Mesodermal cell (in vitro differentiated cells): ENCODE measurements at regions not wholly inside any gene's neighbourhood (a gene's known extent, or its start where the extent isn't known, plus 50 kb on each side); places are given as distances from the start of the nearest gene placed in this dataset.
"Not testable (repeated sequence)": the region's sequence is repeated elsewhere in the genome, so short reads cannot be mapped to it uniquely, and the experiment has no call there.

Experiments
- H3K27ac ChIP-seq: 2 replicates; pipeline ENCODE4 v1.7.0; 2013; ENCODE audit warnings: mild to moderate bottlenecking, low read depth, low read length, moderate library complexity; ENCODE audit not compliant: severe bottlenecking
- H3K36me3 ChIP-seq: 2 replicates; pipeline ENCODE4 v1.7.1; 2013; ENCODE audit warnings: mild to moderate bottlenecking, low read length, moderate library complexity; ENCODE audit not compliant: control insufficient read depth, insufficient read depth
- H3K4me1 ChIP-seq: one replicate; pipeline ENCODE4 v1.7.1; 2013; ENCODE audit warnings: mild to moderate bottlenecking, low read length; ENCODE audit not compliant: insufficient read depth, control insufficient read depth, poor library complexity, severe bottlenecking
- H3K4me3 ChIP-seq: 2 replicates; pipeline ENCODE4 v1.7.0; 2013; ENCODE audit warnings: low read length, control low read depth, mild to moderate bottlenecking; ENCODE audit not compliant: insufficient read depth, poor library complexity, severe bottlenecking; ENCODE audit errors: extremely low read depth
- H3K9me3 ChIP-seq: 2 replicates; pipeline ENCODE4 v1.7.1; 2013; ENCODE audit warnings: mild to moderate bottlenecking, low read length, moderate library complexity; ENCODE audit not compliant: control insufficient read depth
- WGBS, 2 experiments: methylation state at CpG; one replicate each; pipeline ENCODE4 v1.1.5; 2013; ENCODE audit warnings: missing lambda C conversion rate in 2 of 2; ENCODE audit not compliant: insufficient coverage in 2 of 2; 5-methylcytosine and 5-hydroxymethylcytosine counted together

DNA sequence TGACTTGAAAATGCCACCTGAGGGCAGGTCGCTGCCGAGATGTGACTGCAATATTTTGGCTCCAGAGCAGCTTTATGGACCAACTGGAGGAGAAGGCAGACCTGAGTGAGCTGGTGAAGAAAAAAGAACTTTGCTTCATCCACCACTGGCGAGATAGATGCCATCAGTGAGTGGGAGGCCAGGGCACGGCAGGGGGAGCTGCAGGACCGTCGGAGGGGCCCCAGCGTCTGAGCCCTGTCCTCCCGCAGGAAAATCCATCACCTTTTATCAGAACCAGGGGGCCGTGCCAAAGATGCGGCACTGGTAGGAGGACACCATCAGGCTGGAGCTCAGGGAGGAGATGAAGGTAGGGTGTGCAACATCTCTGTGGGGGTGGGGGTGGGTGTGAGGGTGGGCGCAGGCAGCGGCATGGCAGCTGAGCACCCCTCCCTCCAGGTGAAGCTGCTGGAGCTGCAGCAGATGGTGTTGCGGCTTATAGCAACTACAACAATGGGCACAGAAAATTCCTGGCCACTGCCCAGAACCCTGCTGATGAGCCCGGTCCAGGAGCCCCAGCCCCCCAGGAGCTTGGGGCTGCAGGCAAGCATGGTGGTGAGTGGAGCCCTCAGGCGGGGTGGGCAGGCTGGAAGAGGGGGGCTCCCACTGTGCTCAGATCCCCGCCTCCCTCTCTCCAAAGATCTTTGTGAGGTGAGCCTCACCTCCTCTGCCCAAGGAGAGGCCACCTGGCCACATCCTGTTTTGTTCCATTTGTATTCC, 102.4 kb upstream of the FAN1 start:
- H3K27ac ChIP-seq, H3K36me3 ChIP-seq, H3K4me3 ChIP-seq, H3K4me1 ChIP-seq, H3K9me3 ChIP-seq: not testable (repeated sequence)
- 48 to 50% methylated on average over 4 to 5 of the region's 16 CpGs for WGBS, 2 experiments

DNA sequence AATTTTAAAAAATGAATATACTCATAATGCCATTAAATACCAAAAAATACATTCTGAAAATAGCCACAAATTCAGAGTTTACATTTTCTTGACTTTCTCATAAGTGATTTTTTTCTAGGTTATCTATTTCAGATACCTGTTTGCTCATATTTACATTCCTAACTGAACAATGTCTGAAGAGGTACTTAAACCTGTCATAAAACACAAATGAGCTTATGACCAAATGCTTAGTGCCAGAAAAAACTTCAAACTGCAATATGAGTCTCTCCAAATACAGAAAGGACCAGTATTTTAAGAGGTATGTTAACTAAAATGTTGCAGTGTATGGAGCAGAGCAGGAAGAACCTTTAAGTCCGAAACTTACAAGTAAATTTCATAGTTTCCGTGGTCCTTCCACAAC, 101.7 kb upstream of the FAN1 start:
- WGBS, 2 experiments: 100% methylated on average over 1 of the region's 2 CpGs; no CpG with 5 or more reads in 1 of the 2 experiments
- H3K9me3 ChIP-seq, H3K27ac ChIP-seq, H3K4me3 ChIP-seq, H3K36me3 ChIP-seq, H3K4me1 ChIP-seq: not testable (repeated sequence)

DNA sequence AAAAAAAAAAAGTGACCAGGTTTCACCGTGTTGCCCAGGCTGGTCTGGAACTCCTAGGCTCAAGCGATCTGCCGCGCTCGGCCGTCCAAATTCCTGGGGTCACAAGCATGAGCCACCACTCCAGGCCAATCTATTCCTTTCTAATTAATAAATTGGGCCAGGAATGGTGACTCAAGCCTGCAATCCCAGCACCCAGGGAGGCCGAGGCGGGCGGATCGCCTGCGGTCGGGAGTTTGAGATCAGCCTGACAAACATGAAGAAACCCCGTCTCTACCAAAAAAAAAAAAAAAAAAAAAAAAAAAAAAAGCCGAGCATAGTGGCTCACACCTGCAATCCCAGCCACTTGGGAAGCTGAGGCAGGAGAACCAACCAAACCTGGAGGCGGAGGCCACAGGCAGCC, 100.0 kb upstream of the FAN1 start:
- not testable (repeated sequence) for H3K4me3 ChIP-seq, H3K4me1 ChIP-seq, H3K36me3 ChIP-seq, H3K9me3 ChIP-seq, H3K27ac ChIP-seq
- 100% methylated on average over 2 to 7 of the region's 15 CpGs for WGBS, 2 experiments

DNA sequence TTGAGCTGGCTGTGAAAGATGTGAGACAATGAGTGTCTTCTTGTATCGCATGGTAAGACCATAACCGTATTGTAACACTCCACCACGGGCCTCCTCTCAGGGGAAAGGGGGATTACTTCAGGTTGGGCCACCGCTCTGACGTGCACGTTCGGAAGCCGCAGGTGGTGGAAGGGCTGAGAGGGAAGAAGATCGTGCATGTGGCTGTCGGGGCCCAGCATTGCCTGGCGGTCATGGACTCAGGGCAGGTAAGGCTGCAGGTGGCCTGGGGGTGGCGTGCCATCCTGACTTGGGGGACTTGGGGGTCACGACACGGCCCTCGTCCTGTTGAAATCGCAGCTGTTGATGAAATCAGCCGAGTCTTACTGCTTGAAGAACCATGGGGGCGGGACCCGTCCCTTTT, 87.3 kb upstream of the FAN1 start:
- Histone ChIP-seq H3K4me1 (no peaks in the 10 kb centered on the region), H3K36me3 (no peaks in the 10 kb centered on the region), H3K9me3 (no peaks in the 10 kb centered on the region), H3K27ac (no peak overlapping the region), H3K4me3 (no peak overlapping the region)
- 97% methylated on average over 12 to 19 of the region's 19 CpGs for WGBS, 2 experiments

DNA sequence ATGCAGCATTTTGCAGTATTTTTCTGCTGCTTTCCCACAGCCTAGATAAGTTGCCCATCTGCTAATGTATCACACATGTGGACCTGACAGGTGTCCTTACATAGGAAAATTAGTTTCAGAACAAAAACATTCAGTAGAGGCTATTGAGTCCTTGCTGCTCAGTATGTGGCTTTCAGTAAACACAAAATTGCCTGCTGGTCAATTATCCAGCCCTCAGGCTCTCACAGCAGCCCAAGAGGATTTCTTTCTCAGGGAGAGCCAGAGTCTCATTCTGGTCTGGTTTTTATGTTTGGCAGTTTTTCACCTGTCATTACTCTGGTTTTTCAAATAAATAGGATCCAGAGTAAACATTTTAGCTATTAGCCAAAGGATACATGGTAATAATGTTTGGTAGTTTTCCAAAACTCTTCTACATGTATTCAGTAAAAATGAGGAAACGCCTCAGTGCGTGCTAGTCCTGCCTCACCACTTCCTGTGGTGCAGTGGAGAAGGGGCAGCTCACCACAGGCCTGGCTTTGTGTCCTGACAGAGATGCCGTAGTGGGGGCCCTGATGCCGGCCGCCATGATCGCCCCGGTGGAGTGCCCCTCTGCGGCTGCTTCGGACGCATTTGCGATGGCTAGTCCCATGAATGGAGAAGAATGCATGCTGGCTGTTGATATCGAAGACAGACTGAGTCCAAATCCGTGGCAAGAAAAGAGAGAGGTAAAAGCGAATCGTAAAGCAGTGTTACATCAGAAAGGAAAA, 80.5 kb upstream of the FAN1 start:
- H3K4me1 ChIP-seq, H3K27ac ChIP-seq, H3K4me3 ChIP-seq, H3K9me3 ChIP-seq, H3K36me3 ChIP-seq: not testable (repeated sequence)
- WGBS, 2 experiments: 89 to 95% methylated on average over 12 to 15 of the region's 15 CpGs

DNA sequence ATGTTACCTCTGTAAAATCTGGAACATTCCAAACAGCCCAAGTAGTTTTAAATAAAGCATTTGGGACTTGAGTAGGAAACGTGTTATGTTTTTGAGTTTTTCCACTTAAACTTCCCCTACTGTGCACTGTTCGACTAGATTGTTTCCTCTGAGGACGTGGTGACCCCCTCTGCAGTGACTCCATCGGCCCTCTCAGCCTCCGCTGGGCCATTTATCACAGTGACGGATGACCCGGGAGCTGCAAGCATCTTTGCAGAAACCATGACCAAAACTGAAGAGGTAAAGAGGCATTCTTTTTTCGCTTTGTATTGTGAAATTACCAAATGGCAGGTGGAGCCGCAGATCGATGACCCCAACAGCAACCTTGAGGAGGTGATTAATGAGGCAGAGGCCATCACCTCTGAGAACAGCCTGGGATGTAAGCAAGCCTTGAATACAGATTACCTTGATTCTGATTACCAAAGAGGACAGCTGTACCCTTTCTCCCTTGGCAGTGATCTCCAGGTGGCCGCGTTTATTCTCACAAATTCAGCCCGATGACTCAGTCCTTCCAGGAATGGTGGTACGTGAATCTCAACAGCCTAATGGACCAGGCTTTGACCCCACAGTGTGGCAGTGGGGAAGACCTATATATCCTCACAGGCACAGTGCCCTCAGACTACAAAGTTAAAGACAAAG, 79.1 kb upstream of the FAN1 start:
- H3K27ac ChIP-seq: no peak overlapping the region
- no peaks in the 10 kb centered on the region for H3K9me3 ChIP-seq
- H3K4me1 ChIP-seq: no peaks in the 10 kb centered on the region
- 85 to 92% methylated on average over 10 to 13 of the region's 14 CpGs for WGBS, 2 experiments
- H3K4me3 ChIP-seq: no peak overlapping the region
- no peaks in the 10 kb centered on the region for H3K36me3 ChIP-seq

- H3K4me1 ChIP-seq: no peaks in the 10 kb centered on the region
- no peaks in the 10 kb centered on the region for H3K9me3 ChIP-seq
- H3K36me3 ChIP-seq: no peaks in the 10 kb centered on the region
- 95 to 100% methylated on average over 2 to 3 of the region's 10 CpGs for WGBS, 2 experiments
- H3K4me3 ChIP-seq: no peak overlapping the region
- no peak overlapping the region for H3K27ac ChIP-seq
Measured at GRCh38 chr15:30827625-30828303, 76.0 kb upstream of the FAN1 start.

- not testable (repeated sequence) for H3K36me3 ChIP-seq, H3K9me3 ChIP-seq, H3K4me1 ChIP-seq, H3K27ac ChIP-seq, H3K4me3 ChIP-seq
- 17% methylated on average over 1 of the region's 8 CpGs; no CpG with 5 or more reads in 1 of the 2 experiments for WGBS, 2 experiments
Measured at GRCh38 chr15:30828304-30828639, 75.4 kb upstream of the FAN1 start.

GRCh38 chr15:30830961-30831360, 72.8 kb upstream of the FAN1 start:
- WGBS, 2 experiments: 71 to 93% methylated on average over 1 to 3 of the region's 4 CpGs
- no peaks in the 10 kb centered on the region for H3K4me1 ChIP-seq
- H3K27ac ChIP-seq: no peak overlapping the region
- no peaks in the 10 kb centered on the region for H3K36me3 ChIP-seq
- no peaks in the 10 kb centered on the region for H3K9me3 ChIP-seq
- no peak overlapping the region for H3K4me3 ChIP-seq

- not testable (repeated sequence) for H3K4me3 ChIP-seq, H3K9me3 ChIP-seq, H3K4me1 ChIP-seq, H3K27ac ChIP-seq, H3K36me3 ChIP-seq
- WGBS, 2 experiments: 85 to 100% methylated on average over 3 to 5 of the region's 7 CpGs
Measured at GRCh38 chr15:30833379-30833778, 70.3 kb upstream of the FAN1 start.
